ENCODE measurements at regions not wholly inside any gene's neighbourhood (a gene's known extent, or its start where the extent isn't known, plus 50 kb on each side); places are given as distances from the start of the nearest gene placed in this dataset.
A peak's percentile ranks its signal among the peaks of the same experiment; 100 is the strongest.
"Not testable (repeated sequence)": the region's sequence is repeated elsewhere in the genome, so short reads cannot be mapped to it uniquely, and the experiment has no call there.

DNA sequence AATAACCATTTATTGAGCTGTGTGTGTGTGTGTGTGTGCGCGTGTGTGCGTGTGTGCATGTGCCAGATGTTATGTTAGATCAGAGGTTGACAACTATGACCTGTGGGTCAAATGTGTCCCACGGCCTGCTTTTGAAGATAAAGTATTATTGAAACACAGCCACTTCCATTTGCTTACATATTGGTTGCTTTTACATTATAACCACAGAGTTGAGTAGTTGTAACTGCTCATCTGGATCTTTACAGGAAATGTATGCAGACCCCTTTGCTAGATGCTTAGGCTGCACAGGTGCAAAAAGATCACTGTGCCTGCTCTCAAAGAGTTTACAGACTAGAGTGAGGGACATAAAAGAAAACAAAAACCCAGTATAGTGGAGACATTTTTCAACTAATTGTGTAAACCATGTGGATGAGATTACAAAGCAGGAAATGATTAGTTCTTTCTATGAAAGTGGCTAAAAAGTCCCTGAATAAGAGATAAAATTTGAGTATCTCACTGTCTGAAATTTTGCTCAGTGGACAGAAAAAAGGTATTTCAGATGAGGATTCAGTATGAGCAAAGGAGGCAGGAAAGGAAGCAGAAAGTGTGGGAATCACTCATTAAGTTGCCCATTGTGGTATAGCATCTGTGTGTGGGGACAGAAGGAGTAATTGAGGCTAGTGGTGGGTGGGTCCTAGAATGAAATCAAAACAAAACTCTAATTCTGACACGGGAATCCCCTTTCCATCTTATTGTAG lies 188.4 kb downstream of the PAH start:
- DNase-seq (ENCODE audit: low read depth in 2 of 2): no peak

DNA sequence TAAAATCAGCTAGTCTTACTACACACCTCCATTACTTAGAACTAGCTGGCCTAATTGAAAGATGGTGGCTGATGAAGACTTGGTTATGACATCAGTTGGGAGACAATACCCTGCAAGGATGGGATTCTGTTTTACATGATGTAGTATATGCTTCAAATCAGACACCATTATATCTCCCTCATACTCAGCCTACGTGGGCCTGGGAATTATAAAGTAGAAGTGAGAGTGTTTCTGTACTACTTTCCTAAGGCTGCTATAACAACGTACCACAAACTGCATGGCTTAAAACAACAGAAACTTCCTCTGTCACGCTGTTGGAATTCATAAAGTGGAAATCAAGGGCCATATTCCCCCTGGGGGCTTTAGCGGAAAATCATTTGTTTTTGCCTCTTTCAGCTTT lies 190.4 kb downstream of the PAH start:
- DNase-seq (ENCODE audit: low read depth in 2 of 2): no peak

DNA sequence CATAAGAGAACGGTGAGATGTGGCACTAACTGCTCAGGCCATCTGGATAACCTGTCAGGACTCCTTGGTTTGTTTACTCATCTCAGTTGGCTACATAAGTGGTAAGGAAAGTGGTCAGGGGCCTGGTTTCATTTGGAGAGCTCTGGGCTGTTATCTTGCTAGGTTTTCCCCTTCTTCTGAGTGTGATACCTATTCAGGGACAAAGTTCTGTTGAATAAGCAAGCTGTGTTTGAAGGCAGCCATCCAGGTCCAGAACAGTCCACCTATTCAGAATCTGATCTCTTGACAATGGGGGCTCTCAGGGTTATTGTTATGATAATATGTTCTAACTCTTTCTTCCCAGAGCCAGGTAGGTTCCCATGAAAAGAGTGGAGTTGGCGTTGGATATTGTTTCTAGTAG lies 194.9 kb downstream of the PAH start:
- DNase-seq (ENCODE audit: low read depth in 2 of 2): no peak

DNA sequence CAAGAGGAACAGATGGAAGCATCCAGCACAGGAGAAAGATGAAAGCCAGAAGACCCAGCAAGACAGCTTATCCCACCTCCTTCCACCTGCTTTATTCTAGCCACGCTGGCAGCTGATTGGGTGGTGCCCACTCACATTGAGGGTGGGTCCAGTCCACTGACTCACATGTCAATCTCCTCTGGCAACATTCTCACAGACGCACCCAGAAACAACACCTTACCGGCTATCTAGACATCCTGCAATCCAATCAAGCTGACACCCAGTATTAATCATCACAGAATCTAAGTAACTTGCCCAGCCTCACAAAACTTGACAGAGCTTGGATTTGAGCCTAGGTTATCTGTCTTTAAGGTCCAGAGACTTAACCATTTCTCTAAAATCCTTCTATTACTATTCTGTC lies 208.9 kb downstream of the PAH start:
- DNase-seq (ENCODE audit: low read depth in 2 of 2): no peak

- DNase-seq (ENCODE audit: low read depth in 2 of 2): peak in 1 of 2 experiments; percentile 8
Measured at GRCh38 chr12:102702447-102703114, 214.5 kb downstream of the PAH start.

DNA sequence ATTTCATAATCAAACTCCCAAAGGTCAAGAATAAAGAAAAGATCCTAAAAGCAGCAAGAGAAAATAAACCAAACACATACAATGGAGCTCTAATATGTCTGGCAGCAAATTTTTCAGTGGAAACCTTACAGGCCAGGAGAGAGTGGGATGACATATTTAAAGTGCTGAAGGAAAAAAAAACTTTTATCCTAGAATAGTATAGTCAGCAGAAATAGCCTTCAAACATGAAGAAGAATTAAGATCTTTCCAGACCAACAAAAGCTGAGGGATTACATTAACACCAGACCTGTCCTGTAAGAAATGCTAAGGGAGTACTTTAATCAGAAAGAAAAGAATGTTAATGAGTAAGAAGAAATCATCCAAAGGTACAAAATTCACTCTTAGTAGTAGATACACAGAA lies 215.7 kb upstream of the IGF1 start:
- no peak for DNase-seq (ENCODE audit: low read depth in 2 of 2)

DNA sequence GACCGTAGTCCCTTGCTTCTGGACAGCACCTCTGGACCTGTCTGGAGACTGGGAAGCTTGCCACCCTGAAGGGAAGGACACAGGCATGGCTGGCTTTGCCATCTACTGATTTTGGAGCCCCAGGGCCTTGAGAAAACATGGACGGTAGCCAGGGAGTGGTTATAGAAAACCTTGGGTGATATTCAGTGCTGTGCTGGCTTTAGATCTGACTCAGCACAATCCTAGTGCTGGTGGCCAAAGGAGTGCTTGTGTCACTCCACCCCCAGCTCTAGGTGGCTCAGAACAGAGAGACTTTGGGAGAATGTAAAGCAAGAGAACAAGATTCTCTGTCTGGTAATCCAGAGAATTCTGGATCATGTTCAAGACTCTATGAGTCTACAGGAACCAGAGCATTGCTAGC lies 214.5 kb upstream of the IGF1 start:
- DNase-seq (ENCODE audit: low read depth in 2 of 2): no peak

GRCh38 chr12:102691773-102692555 lies 211.6 kb upstream of the IGF1 start:
- DNase-seq (ENCODE audit: low read depth in 2 of 2): no peak

DNA sequence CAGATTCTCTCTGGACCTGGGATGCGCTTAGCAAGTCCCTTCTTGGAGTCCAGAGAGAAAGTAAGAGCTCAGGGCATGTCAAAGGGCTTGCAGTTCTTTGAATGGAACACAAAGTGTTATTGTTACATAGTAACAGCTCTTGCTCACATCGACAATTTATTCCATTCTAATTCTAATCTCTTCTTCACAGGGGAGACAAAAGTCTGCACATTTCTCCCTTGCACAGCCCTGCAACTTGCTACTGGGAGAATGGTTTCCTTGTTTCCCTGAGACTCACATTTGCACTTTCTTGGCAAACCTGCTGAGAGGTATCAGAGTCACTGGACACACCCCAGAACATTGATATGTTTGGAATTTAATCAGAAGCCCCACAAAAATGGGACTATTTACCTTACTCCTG lies 209.9 kb upstream of the IGF1 start:
- no peak for DNase-seq (ENCODE audit: low read depth in 2 of 2)

- DNase-seq (ENCODE audit: low read depth in 2 of 2): no peak
Measured at GRCh38 chr12:102689701-102690100, 209.3 kb upstream of the IGF1 start.

GRCh38 chr12:102687523-102687922 lies 207.2 kb upstream of the IGF1 start:
- DNase-seq (ENCODE audit: low read depth in 2 of 2): no peak

DNA sequence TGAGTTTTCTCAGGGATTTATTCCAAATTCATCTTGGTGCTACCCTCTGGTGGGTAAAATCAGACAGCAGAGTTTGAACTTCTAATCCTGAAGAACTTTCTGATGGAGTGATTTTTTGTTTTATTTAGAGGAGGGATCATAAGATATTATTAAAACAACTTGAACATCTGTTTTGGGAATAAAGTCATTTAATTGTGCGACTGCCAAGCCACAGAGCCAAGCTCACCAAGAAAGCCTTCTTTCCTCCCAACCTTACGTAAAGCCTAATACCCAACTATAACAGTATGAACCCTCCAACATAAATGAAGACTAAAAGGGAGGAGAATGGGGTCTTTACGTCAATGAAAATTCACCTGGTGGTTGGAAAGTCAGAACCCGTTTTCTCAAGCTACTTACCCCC lies 205.5 kb upstream of the IGF1 start:
- DNase-seq (ENCODE audit: low read depth in 2 of 2): no peak

DNA sequence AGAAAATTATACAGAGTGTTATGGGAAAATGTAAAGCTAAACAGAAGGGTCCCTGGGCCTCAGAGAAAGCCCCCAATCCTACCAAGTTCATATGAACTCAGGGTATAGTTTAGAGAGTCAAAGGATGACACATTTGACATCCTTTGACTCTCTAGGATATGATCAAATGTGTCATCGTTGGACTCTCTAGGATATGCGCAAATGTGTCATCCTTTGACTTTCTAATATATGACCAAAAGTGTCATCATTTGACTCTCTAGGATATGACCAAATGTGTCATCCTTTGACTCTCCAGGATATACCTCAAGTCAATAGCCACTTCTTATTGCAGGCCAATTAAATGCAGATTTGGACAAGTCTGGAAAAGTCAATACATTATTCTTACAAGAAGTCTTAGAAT lies 204.8 kb upstream of the IGF1 start:
- DNase-seq (ENCODE audit: low read depth in 2 of 2): no peak

- DNase-seq (ENCODE audit: low read depth in 2 of 2): no peak
Measured at GRCh38 chr12:102682366-102683289, 202.3 kb upstream of the IGF1 start.

DNA sequence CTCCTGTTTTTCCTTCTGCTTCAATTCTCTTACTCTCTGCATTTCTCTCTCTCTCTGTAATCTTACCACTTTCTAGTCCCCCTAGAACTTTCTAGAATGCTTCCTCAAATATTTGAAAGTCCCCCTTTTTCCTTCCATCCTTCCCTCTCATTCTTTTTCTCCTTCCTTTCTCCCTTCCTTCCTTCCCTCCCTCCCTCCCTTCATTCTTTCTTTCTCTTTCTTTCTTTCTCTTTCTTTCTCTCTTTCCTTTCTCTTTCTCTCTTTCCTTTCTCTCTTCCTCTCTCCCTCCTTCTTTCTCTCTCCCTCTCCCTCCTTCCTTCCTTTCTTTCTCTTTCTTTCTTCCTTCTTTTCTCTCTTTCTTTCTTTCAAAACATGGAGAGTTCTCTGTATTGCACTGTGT lies 201.4 kb upstream of the IGF1 start:
- DNase-seq (ENCODE audit: low read depth in 2 of 2): no peak

GRCh38 chr12:102681309-102681708 lies 200.9 kb upstream of the IGF1 start:
- no peak for DNase-seq (ENCODE audit: low read depth in 2 of 2)

DNA sequence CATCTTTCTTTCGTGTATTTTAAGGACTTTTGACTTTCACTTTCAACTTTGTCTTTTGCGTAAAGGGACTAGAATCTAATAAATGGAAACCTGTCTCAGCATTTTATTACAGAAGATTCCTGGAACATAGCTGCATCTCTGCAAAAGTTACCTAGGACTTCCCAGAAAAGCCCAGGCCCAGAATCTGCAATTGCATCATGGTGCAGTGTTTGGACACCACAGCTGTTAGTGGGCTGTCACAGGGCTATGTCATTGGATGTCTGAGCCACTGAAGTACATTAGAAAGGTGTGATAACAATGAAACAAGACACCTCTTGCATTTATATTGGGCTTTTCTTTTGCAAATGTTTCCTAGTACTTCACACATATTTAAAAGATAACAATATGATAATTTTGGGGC lies 199.9 kb upstream of the IGF1 start:
- DNase-seq (ENCODE audit: low read depth in 2 of 2): no peak

DNA sequence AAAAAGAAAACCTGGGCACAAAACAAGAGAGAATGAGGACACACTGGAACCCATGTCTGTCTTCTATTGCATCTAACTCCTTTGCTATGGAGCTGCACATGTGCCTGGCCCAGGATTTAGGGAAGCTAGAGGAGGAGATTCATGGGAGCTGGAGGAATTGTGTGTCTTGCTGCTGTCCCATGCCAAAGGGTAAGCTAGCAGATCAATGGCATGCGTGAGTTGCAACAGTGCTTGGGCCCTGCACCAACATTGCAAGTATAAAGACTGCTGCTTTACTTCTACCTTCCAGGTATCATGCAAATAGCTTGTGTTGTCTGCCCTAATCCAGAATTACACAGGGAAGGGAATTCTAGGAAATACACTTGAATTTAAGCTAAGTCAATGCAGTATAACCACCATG lies 196.4 kb upstream of the IGF1 start:
- no peak for DNase-seq (ENCODE audit: low read depth in 2 of 2)

GRCh38 chr12:102675672-102676071 lies 195.3 kb upstream of the IGF1 start:
- no peak for DNase-seq (ENCODE audit: low read depth in 2 of 2)

- no peak for DNase-seq (ENCODE audit: low read depth in 2 of 2)
Measured at GRCh38 chr12:102673606-102674005, 193.2 kb upstream of the IGF1 start.

GRCh38 chr12:102672212-102672611 lies 191.8 kb upstream of the IGF1 start:
- not testable (repeated sequence) for DNase-seq (ENCODE audit: low read depth in 2 of 2)

DNA sequence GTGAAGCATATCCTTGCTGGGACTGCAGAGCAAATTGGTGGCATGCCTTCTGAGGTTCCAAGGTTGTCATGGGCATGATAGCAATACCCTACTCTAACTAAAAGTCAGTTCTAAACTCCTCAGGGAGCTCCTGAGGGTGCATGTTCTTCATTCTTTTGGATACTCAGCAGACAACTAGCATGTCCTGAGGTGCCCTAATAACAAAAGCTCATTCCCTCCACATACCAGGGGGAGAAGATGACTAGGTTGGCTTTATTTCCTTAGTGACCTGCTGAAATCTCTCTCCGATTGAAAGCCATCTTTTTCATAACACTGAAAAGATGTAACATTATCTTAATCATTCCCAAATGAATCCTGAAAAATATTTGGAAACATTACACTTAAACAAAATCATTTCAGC lies 188.7 kb upstream of the IGF1 start:
- DNase-seq (ENCODE audit: low read depth in 2 of 2): no peak
